HL-60 (cell line): ENCODE measurements at regions not wholly inside any gene's neighbourhood (a gene's known extent, or its start where the extent isn't known, plus 50 kb on each side); places are given as distances from the start of the nearest gene placed in this dataset.

Source experiments
- CTCF ChIP-seq: IDR thresholded peaks from one replicate; pipeline ENCODE4 v1.5.1; 2011; ENCODE audit warnings: low read length, control low read depth, inconsistent platforms; ENCODE audit not compliant: insufficient read depth
- GABPA ChIP-seq: IDR thresholded peaks from 2 replicates; pipeline ENCODE4 v1.6.1; 2012; ENCODE audit warnings: low read depth
- POLR2AphosphoS5 ChIP-seq: IDR thresholded peaks from 2 replicates; pipeline ENCODE4 v1.6.1; 2012; ENCODE audit warnings: low read depth
- REST ChIP-seq: IDR thresholded peaks from 2 replicates; pipeline ENCODE4 v1.6.1; 2012; ENCODE audit warnings: low read depth; ENCODE audit not compliant: insufficient replicate concordance

DNA sequence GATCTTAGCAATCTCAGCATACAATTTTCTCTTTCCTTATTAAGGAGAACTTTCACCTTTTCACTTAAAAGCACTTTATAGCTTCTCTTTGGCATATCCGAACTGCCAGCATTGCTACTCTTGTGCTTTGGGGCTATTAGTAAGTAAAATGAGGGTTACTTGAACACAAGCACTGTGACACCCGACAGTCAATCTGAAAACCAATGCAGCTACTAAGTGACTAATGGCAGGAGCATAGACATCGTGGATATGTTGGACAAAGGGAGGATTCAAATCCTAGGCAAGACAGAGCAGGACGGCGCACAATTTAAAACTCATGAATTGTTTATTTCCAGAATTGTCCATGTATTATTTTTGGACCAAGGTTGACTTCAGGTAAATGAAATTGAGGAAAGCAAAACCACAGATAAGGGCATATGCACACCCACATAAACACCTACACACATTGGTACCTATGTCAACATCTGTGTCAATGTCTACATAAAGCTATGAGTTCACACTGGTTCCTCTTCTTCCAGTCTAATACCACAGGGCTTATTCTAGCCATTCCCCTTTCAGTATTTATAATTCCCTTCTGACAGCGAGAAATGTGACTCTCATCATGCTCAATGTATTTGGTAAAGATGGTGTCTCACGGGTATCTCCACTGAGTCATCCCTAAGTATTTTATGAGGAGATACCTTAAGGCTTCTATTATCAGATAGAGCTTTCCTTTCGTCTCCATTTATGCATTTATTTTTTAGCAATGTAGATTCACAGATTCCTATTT lies 75.3 kb upstream of the RALGPS2 start:
- TF ChIP-seq POLR2AphosphoS5, result no peak
- no peak for TF ChIP-seq CTCF
- TF ChIP-seq GABPA, result no peak
- no peak for TF ChIP-seq REST
